Stimulated activated CD8-positive, alpha-beta memory T cell treated with anti-CD3 and anti-CD28 coated beads, Interleukin-15, amount 100 ng/mL, for 4 hours (primary cell): ENCODE measurements at regions not wholly inside any gene's neighbourhood (a gene's known extent, or its start where the extent isn't known, plus 50 kb on each side); places are given as distances from the start of the nearest gene placed in this dataset.
A peak's percentile ranks its signal among the peaks of the same experiment; 100 is the strongest.

Source experiments
- DNase-seq, 2 donors: peaks; one replicate each; pipeline ENCODE4 v3.0.0-alpha.2; 2020; ENCODE audit warnings: low read depth in 2 of 2

GRCh38 chr2:136404176-136404575 is 286.2 kb upstream of the CXCR4 start:
- DNase-seq: no peak

- no peak for DNase-seq
Measured at GRCh38 chr2:136402281-136402680, 284.3 kb upstream of the CXCR4 start.

GRCh38 chr2:136399667-136400289 is 281.8 kb upstream of the CXCR4 start:
- no peak for DNase-seq

GRCh38 chr2:136395582-136395981 is 277.6 kb upstream of the CXCR4 start:
- no peak for DNase-seq

GRCh38 chr2:136394136-136395060 is 276.4 kb upstream of the CXCR4 start:
- no peak for DNase-seq

- DNase-seq: no peak
Measured at GRCh38 chr2:136393514-136393913, 275.6 kb upstream of the CXCR4 start.

GRCh38 chr2:136392897-136393505 is 275.1 kb upstream of the CXCR4 start:
- DNase-seq: no peak

GRCh38 chr2:136389809-136390208 is 271.9 kb upstream of the CXCR4 start:
- no peak for DNase-seq

- DNase-seq: no peak
Measured at GRCh38 chr2:136386046-136386445, 268.1 kb upstream of the CXCR4 start.

- peak in 1 of 2 donors; percentile 14 for DNase-seq
Measured at GRCh38 chr2:136384531-136385303, 266.8 kb upstream of the CXCR4 start.

GRCh38 chr2:136383167-136383566 is 265.2 kb upstream of the CXCR4 start:
- no peak for DNase-seq

GRCh38 chr2:136381722-136382633 is 264.0 kb upstream of the CXCR4 start:
- peak; percentile 6 to 26 for DNase-seq

- DNase-seq: no peak
Measured at GRCh38 chr2:136381245-136381644, 263.3 kb upstream of the CXCR4 start.

GRCh38 chr2:136378712-136379595 is 261.0 kb upstream of the CXCR4 start:
- DNase-seq: peak; percentile 32 to 51

- no peak for DNase-seq
Measured at GRCh38 chr2:136377423-136378382, 259.8 kb upstream of the CXCR4 start.

- no peak for DNase-seq
Measured at GRCh38 chr2:136376798-136377211, 258.9 kb upstream of the CXCR4 start.

- DNase-seq: no peak
Measured at GRCh38 chr2:136376211-136376610, 258.3 kb upstream of the CXCR4 start.

- DNase-seq: no peak
Measured at GRCh38 chr2:136375017-136375901, 257.3 kb upstream of the CXCR4 start.
